Fibroblast of villous mesenchyme (primary cell): ENCODE measurements at regions not wholly inside any gene's neighbourhood (a gene's known extent, or its start where the extent isn't known, plus 50 kb on each side); places are given as distances from the start of the nearest gene placed in this dataset.
"Not testable (repeated sequence)": the region's sequence is repeated elsewhere in the genome, so short reads cannot be mapped to it uniquely, and the experiment has no call there.

Source experiments
- DNase-seq: peaks from one replicate; pipeline ENCODE4 v3.0.0-alpha.2; 2010; ENCODE audit warnings: low read depth
- H3K4me3 ChIP-seq: 2 replicates; pipeline ENCODE4 v1.5.1; 2011; ENCODE audit warnings: low read depth, mild to moderate bottlenecking, low read length
- CTCF ChIP-seq: IDR thresholded peaks from 2 replicates; pipeline ENCODE4 v1.5.1; 2012; ENCODE audit warnings: low read depth, mild to moderate bottlenecking, low read length; ENCODE audit not compliant: insufficient read depth

DNA sequence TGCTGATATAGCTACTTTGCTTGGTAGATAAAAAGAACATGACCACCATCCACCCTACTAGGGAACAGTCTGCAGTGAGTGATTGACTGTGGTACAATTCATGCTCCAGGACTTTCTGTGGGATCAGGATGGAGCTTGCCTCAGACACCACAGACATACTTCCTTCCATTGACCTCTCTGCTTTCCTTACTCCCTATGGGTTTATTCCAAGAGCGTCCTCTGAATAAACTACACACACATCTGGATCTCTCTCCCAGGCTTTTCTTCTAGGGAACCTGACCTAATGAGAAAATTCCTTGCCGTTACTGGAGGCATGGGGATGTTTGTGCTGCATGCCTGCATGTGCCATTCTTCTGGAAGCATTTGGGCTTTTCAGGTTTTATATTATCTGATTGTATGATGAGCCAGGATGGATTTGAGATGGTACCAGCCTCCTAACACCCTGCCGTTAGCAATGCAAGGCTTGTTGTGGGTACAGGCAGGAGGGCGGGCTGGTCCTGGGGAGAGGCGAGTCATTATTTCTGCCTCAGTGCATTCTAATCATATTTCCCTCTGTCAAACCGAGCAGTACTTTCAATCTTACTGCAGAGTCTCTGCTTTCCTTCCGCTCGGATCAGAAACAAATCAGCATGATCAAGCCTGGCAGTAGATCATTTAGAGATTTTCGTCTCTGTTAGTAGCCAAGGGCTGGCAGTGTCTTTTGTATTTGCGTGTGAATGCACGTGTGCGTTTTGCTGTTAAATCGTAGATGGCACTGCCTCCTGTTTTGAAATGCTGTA, 279.2 kb downstream of the PDCD6IP start:
- no peak overlapping the region for H3K4me3 ChIP-seq
- no peak for DNase-seq
- TF ChIP-seq CTCF = no peak

DNA sequence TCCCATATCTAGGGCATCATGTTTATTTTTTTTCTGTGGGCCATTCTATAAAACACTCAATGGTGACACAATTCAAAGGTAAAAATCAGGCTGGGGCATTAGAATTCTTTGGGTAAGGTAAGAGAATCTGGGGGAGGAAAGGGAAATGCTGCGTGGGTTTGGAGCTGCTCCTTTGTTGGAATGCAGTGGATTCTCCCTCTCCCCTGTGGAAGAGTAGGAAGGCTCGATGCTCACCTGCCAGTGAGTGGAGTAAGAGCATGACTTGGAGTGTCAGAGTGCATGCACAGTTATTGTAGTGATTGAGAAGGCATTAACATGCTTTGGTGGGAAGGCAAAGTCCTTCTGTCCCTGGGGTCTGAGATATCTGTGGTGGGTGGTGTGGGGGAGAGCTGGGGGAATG, 280.0 kb downstream of the PDCD6IP start:
- TF ChIP-seq CTCF = no peak

DNA sequence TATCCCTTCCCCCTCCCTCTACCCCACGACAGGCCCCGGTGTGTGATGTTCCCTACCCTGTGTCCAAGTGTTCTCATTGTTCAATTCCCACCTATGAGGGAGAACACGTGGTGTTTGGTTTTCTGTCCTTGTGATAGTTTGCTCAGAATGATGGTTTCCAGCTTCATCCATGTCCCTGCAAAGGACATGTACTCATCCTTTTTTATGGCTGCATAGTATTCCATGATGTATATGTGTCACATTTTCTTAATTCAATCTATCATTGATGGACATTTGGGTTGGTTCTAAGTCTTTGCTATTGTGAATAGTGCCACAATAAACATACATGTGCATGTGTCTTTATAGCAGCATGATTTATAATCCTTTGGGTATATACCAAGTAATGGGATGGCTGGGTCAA, 281.4 kb downstream of the PDCD6IP start:
- not testable (repeated sequence) for H3K4me3 ChIP-seq, DNase-seq

More for the DNA sequence above, 280.0 kb downstream of the PDCD6IP start:
- H3K4me3 ChIP-seq = no peak overlapping the region
- DNase-seq = no peak

- H3K4me3 ChIP-seq, DNase-seq: not testable (repeated sequence)
Observed at GRCh38 chr3:34090379-34090778, 291.9 kb downstream of the PDCD6IP start.

DNA sequence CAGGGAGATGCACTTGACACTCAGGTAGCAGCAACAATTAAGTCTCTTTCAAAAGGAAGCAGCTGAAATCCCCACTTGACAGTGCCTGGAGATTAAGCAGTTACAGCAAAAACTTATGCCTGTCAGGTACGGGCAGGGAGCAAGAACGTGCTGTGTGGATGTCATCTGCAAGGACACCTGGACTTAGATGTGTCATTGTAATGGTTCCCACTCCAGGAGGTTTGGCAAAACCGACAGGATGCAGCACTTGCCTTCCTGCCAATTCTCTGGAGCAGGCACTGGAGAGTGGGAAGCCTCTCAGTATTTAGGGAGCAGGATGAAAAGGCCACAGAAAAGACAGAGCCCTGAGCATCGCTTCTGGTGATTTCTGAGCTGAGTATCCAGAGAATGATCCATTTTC, 292.4 kb downstream of the PDCD6IP start:
- no peak for TF ChIP-seq CTCF
- H3K4me3 ChIP-seq = no peak overlapping the region
- no peak for DNase-seq

GRCh38 chr3:34094280-34094679, 295.9 kb downstream of the PDCD6IP start:
- DNase-seq, H3K4me3 ChIP-seq: not testable (repeated sequence)

DNA sequence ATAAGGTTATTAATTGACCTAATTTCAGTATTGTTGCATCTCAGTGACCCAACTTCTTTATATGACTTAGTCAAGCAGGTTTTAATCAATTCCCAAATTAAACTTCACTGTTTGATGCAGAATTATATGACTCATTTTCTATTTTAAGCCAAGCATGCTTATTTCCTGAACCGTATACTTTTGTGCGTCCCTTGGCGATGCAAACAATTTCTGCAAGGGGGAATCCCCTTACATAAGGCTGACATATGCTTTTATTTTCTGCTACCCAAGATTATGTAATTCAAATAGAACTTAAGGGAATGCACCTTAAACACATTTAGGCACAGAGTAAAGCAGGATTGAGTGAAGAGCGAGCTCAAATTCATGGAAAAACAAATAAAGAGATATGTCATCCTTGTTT, 303.9 kb downstream of the PDCD6IP start:
- no peak overlapping the region for H3K4me3 ChIP-seq
- no peak for DNase-seq
- TF ChIP-seq CTCF = no peak

DNA sequence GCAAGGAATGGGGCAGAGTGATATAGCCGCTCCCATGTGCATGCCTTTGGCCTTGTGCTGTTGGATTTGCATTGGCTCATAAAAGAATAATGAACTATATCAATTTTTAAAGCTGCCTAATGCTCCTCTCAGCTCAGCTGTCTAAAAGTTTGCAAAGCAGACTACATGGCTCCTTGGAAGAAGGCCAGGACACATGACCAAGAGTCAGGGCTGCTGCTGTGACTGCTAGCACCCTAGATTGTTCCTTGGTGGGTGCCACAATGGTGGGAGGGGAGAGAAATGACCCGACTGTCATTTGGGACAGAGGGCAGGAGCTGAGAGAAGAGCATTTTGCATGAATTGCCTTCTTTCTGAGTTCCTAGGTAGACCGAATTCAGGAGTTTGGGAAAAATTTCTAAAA, 307.9 kb downstream of the PDCD6IP start:
- H3K4me3 ChIP-seq = no peak overlapping the region
- DNase-seq = no peak
- TF ChIP-seq CTCF = no peak
